A549 (cell line): ENCODE measurements at regions not wholly inside any gene's neighbourhood (a gene's known extent, or its start where the extent isn't known, plus 50 kb on each side); places are given as distances from the start of the nearest gene placed in this dataset.
A peak's percentile ranks its signal among the peaks of the same experiment; 100 is the strongest.
"Not testable (repeated sequence)": the region's sequence is repeated elsewhere in the genome, so short reads cannot be mapped to it uniquely, and the experiment has no call there.

ENCODE experiments used
- ATAC-seq, 2 experiments: fragments of 200-7000 bp in 1 of 2; fragments of >200 bp in 1 of 2; cut with Nextera tagmentation in 1 of 2; cut with Tn5 transposase in 1 of 2; 3 replicates each; pipeline versions ENCODE4 v1.8.0 to v1.9.1; 2018 to 2020; ENCODE audit warnings: mild to moderate bottlenecking in 1 of 2, moderate library complexity in 1 of 2
- CTCF ChIA-PET: fragments of 300-600 bp; sonication (Branson Sonifier 250); formaldehyde crosslinking; extraction: SDS; loops from one replicate; lab custom pipeline; 2021; ENCODE audit warnings: antibody characterized with exemption, inconsistent platforms; lab: Yijun Ruan, JAX
- POLR2A ChIA-PET: fragments of 350-600 bp; formaldehyde crosslinking; extraction: SDS; loops from one replicate; lab custom pipeline; 2021; ENCODE audit warnings: antibody characterized with exemption, inconsistent platforms; lab: Yijun Ruan, JAX
- DNase-seq, 2 experiments: peaks; one replicate each; pipeline versions ENCODE4 v3.0.0 to v3.0.0-alpha.2; 2011 to 2016; ENCODE audit warnings: low read depth in 1 of 2, low spot score in 1 of 2
- FAIRE-seq: peaks from 2 replicates; lab custom pipeline; 2011; peaks lifted over from hg19 to GRCh38; lab: Jason Lieb, UNC
- H3K27ac ChIP-seq, 2 experiments: fragments of >200 bp; sonication (Bioruptor Twin); formaldehyde crosslinking; 3 replicates each; pipeline ENCODE4 v1.5.1; 2016 to 2017
- H3K4me1 ChIP-seq: fragments of >200 bp; sonication (Bioruptor Twin); formaldehyde crosslinking; 3 replicates; pipeline ENCODE4 v1.6.1; 2016
- H3K4me2 ChIP-seq: fragments of >200 bp; sonication (Bioruptor Twin); formaldehyde crosslinking; 3 replicates; pipeline ENCODE4 v1.6.1; 2016
- H3K4me3 ChIP-seq: fragments of >200 bp; sonication (Bioruptor Twin); formaldehyde crosslinking; 3 replicates; pipeline ENCODE4 v1.5.1; 2016
- H3K9me3 ChIP-seq: fragments of >200 bp; sonication (Bioruptor Twin); formaldehyde crosslinking; 3 replicates; pipeline ENCODE4 v1.6.1; 2016
- CEBPB ChIP-seq, 2 experiments: fragments of >200 bp in 1 of 2; sonication (Bioruptor Twin) in 1 of 2; formaldehyde crosslinking in 1 of 2; IDR thresholded peaks; 2 replicates each; pipeline ENCODE4 v1.6.1; 2012 to 2016
- EHMT2 ChIP-seq: fragments of 200-600 bp; sonication (generic); IDR thresholded peaks from 2 replicates; pipeline ENCODE4 v1.6.1; 2016; ENCODE audit warnings: antibody characterized with exemption, low read depth, mild to moderate bottlenecking, moderate library complexity
- EP300 ChIP-seq, 2 experiments: fragments of >200 bp; sonication (Bioruptor Twin); formaldehyde crosslinking; IDR thresholded peaks; 2 replicates in 1 of 2; 3 replicates in 1 of 2; pipeline ENCODE4 v1.6.1; 2016 to 2017
- FOSB ChIP-seq: fragments of 250-450 bp; sonication (Bioruptor Pico); IDR thresholded peaks from 2 replicates; pipeline ENCODE4 v1.5.0; 2020; ENCODE audit warnings: mild to moderate bottlenecking, moderate library complexity
- FOXS1 ChIP-seq: fragments of 250-450 bp; sonication (Bioruptor Pico); IDR thresholded peaks from 2 replicates; pipeline ENCODE4 v1.5.0; 2020; ENCODE audit warnings: mild to moderate bottlenecking, moderate library complexity
- GATA3 ChIP-seq: IDR thresholded peaks from 2 replicates; pipeline ENCODE4 v1.6.1; 2012; ENCODE audit warnings: borderline replicate concordance
- HOXB5 ChIP-seq: fragments of 250-450 bp; sonication (Bioruptor Pico); IDR thresholded peaks from 2 replicates; pipeline ENCODE4 v1.5.0; 2020; ENCODE audit warnings: mild to moderate bottlenecking, moderate library complexity
- JUN ChIP-seq, 2 experiments: fragments of >200 bp; sonication (Bioruptor Twin); formaldehyde crosslinking; IDR thresholded peaks; 2 replicates in 1 of 2; 3 replicates in 1 of 2; pipeline ENCODE4 v1.6.1; 2016 to 2017
- JUNB ChIP-seq: fragments of >200 bp; sonication (Bioruptor Twin); formaldehyde crosslinking; IDR thresholded peaks from 2 replicates; pipeline ENCODE4 v1.6.1; 2016
- KDM1A ChIP-seq: fragments of 200-600 bp; sonication (generic); IDR thresholded peaks from 2 replicates; pipeline ENCODE4 v1.6.1; 2016; ENCODE audit warnings: low read depth, mild to moderate bottlenecking
- MAFK ChIP-seq: fragments of 450-650 bp; IDR thresholded peaks from 2 replicates; pipeline ENCODE4 v1.6.1; 2014; ENCODE audit not compliant: partially characterized antibody
- MAZ ChIP-seq: fragments of 150-350 bp; IDR thresholded peaks from 2 replicates; pipeline ENCODE4 v1.6.1; 2014; ENCODE audit warnings: antibody characterized with exemption, low read depth, low read length, borderline replicate concordance
- PHF8 ChIP-seq: fragments of 200-600 bp; sonication (generic); IDR thresholded peaks from 2 replicates; pipeline ENCODE4 v1.6.1; 2016; ENCODE audit warnings: low read depth, mild to moderate bottlenecking, antibody characterized with exemption, moderate library complexity, borderline replicate concordance
- POLR2AphosphoS2 ChIP-seq: conservative IDR thresholded peaks from 2 replicates; pipeline ENCODE4 v1.6.1; 2012; ENCODE audit warnings: low read length, improper control_type of control experiment, inconsistent platforms
- RAD21 ChIP-seq, 2 experiments: fragments of >200 bp in 1 of 2; sonication (Bioruptor Twin) in 1 of 2; formaldehyde crosslinking in 1 of 2; IDR thresholded peaks in 1 of 2; conservative IDR thresholded peaks in 1 of 2; 2 replicates in 1 of 2; 3 replicates in 1 of 2; pipeline ENCODE4 v1.6.1; 2012 to 2018; ENCODE audit warnings: inconsistent platforms in 1 of 2
- RCOR1 ChIP-seq: fragments of 150-350 bp; IDR thresholded peaks from 2 replicates; pipeline ENCODE4 v1.6.1; 2014; ENCODE audit warnings: antibody characterized with exemption, low read length, low read depth
- RFX5 ChIP-seq: fragments of 450-650 bp; IDR thresholded peaks from 2 replicates; pipeline ENCODE4 v1.7.1; 2014; ENCODE audit warnings: antibody characterized with exemption, mild to moderate bottlenecking, moderate library complexity
- SMC3 ChIP-seq: fragments of >200 bp; sonication (Bioruptor Twin); formaldehyde crosslinking; IDR thresholded peaks from 3 replicates; pipeline ENCODE4 v1.6.1; 2018; ENCODE audit warnings: inconsistent platforms
- SREBF2 ChIP-seq: fragments of 450-650 bp; IDR thresholded peaks from 2 replicates; pipeline ENCODE4 v1.6.1; 2014; ENCODE audit warnings: mild to moderate bottlenecking, moderate library complexity
- TP53 ChIP-seq: fragments of 250-450 bp; sonication (Bioruptor Pico); IDR thresholded peaks from 2 replicates; pipeline ENCODE4 v1.5.0; 2021; ENCODE audit warnings: mild to moderate bottlenecking, moderate library complexity
- ZC3H11A ChIP-seq: fragments of 450-650 bp; IDR thresholded peaks from 2 replicates; pipeline ENCODE4 v1.6.1; 2014; ENCODE audit warnings: antibody characterized with exemption, mild to moderate bottlenecking
- ZFP36 ChIP-seq: fragments of 450-650 bp; IDR thresholded peaks from 2 replicates; pipeline ENCODE4 v1.6.1; 2014; ENCODE audit warnings: borderline replicate concordance; ENCODE audit not compliant: partially characterized antibody
- WGBS: methylation state at CpG from one replicate; pipeline ENCODE4 v1.1.6; 2017; ENCODE audit errors: missing lambda C conversion rate; 5-methylcytosine and 5-hydroxymethylcytosine counted together
- TF ChIP-seq, protein P1 (sequence below): fragments of 200-600 bp; sonication (generic); IDR thresholded peaks from 2 replicates; pipeline ENCODE4 v1.6.1; 2016; ENCODE audit warnings: antibody characterized with exemption, mild to moderate bottlenecking, moderate library complexity
- TF ChIP-seq, protein P2 (sequence below): fragments of >200 bp; sonication (Bioruptor Twin); formaldehyde crosslinking; IDR thresholded peaks from 3 replicates; pipeline ENCODE4 v1.5.1; 2016
- TF ChIP-seq, protein P3 (sequence below): IDR thresholded peaks from 2 replicates; pipeline ENCODE4 v1.6.1; 2012
- TF ChIP-seq, protein P4 (sequence below): IDR thresholded peaks from 2 replicates; pipeline ENCODE4 v1.6.1; 2012

DNA sequence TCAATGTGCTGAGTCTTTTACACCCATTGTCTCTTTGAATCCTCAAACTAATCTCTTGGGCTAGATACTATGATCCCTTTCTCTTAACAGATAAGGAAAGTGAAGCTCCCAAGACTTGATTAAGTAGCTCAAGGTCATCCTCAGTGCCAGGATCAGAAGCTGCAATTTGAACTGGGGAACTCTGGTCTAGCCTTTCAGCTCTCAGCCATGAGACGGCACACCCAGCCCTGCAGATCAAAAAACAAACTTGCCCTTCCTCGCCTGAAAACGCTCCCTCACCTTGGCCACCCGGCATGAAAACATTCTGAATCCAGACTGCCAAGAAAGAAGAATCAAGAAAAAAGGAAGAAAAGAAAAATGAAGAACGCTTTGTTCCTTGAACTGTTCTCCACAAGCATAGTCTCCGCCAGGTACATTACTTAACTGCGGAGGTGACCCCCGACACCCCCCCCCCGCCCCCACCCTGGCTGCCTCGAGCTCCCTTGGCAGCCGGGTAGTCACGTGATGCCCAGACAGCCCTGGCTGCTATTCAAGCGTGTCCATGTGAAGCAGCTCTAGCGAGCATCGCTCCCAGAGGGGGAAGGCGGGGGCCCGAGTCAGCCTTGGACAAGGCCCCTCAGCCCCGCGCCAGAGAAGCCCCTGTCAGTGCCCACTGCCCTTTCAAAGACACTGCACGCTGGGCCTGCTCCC, 451.2 kb downstream of the MIAT start:
- H3K4me3 ChIP-seq, result no peak overlapping the region
- FAIRE-seq (no peak), DNase-seq (peak in 1 of 2 experiments; percentile 45), ATAC-seq (no peak; a peak in 1 of 6 replicates)
- no peak for TF ChIP-seq JUNB
- TF ChIP-seq, protein P1, sequence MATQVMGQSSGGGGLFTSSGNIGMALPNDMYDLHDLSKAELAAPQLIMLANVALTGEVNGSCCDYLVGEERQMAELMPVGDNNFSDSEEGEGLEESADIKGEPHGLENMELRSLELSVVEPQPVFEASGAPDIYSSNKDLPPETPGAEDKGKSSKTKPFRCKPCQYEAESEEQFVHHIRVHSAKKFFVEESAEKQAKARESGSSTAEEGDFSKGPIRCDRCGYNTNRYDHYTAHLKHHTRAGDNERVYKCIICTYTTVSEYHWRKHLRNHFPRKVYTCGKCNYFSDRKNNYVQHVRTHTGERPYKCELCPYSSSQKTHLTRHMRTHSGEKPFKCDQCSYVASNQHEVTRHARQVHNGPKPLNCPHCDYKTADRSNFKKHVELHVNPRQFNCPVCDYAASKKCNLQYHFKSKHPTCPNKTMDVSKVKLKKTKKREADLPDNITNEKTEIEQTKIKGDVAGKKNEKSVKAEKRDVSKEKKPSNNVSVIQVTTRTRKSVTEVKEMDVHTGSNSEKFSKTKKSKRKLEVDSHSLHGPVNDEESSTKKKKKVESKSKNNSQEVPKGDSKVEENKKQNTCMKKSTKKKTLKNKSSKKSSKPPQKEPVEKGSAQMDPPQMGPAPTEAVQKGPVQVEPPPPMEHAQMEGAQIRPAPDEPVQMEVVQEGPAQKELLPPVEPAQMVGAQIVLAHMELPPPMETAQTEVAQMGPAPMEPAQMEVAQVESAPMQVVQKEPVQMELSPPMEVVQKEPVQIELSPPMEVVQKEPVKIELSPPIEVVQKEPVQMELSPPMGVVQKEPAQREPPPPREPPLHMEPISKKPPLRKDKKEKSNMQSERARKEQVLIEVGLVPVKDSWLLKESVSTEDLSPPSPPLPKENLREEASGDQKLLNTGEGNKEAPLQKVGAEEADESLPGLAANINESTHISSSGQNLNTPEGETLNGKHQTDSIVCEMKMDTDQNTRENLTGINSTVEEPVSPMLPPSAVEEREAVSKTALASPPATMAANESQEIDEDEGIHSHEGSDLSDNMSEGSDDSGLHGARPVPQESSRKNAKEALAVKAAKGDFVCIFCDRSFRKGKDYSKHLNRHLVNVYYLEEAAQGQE, result no peak
- no peak for TF ChIP-seq GATA3
- no peak for TF ChIP-seq PHF8
- TF ChIP-seq HOXB5 (CRISPR knock-in tag), result no peak
- no peak for TF ChIP-seq RCOR1
- TF ChIP-seq RFX5, result no peak
- no peak for TF ChIP-seq ZFP36
- no peak for TF ChIP-seq MAFK
- no peak for TF ChIP-seq SREBF2
- no peak for TF ChIP-seq ZC3H11A
- no peak for TF ChIP-seq FOSB (CRISPR knock-in tag)
- TF ChIP-seq JUN (IDR thresholded peaks at IDR 0.05), result no peak
- TF ChIP-seq KDM1A, result no peak
- TF ChIP-seq TP53 (CRISPR knock-in tag), result no peak
- no peak for TF ChIP-seq EHMT2
- TF ChIP-seq FOXS1 (CRISPR knock-in tag), result no peak
- no peak for TF ChIP-seq POLR2AphosphoS2
- peak overlapping the region; percentile 51 for H3K4me2 ChIP-seq
- H3K27ac ChIP-seq, result peak overlapping the region; percentile 94 to 96
- ChIA-PET CTCF (interaction anchor here (1.0 kb wide), 1 partner anchor 24 kb away, joined by 3 read pairs; no protein-coding TSS in a partner anchor), POLR2A (interaction anchor here (0.5 to 1.0 kb wide), 3 partner anchors 25 to 257 kb away, joined by 3 to 5 read pairs (median 4); no protein-coding TSS in a partner anchor)
- WGBS, result 31% methylated on average over 11 of the region's 20 CpGs
- H3K4me1 ChIP-seq, result peaks cover 73% of the 10 kb centered on the region
- no peaks in the 10 kb centered on the region for H3K9me3 ChIP-seq

DNA sequence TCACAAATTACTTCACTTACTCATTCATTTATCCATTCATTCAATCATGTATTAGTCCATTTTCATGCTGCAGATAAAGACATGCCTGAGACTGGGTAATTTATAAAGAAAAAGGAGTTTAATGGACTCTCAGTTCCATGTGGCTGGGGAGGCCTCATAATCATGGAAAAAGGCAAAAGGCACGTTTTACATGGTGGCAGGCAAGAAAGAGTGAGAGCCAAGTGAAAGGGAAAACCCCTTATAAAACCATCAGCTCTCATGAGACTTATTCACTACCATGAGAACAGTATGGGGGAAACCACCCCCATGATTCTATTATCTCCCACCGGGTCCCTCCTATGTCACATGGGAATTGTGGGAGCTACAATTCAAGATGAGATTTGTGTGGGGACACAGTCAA, 452.0 kb downstream of the MIAT start:
- 92% methylated on average over 2 of the region's 2 CpGs for WGBS
- ATAC-seq, H3K4me2 ChIP-seq, H3K4me3 ChIP-seq, DNase-seq, H3K9me3 ChIP-seq, FAIRE-seq, POLR2A ChIA-PET: not testable (repeated sequence)
- CTCF ChIA-PET, result interaction anchor here (0.9 kb wide), 1 partner anchor 130 kb away, joined by 3 read pairs; no protein-coding TSS in a partner anchor
- Histone ChIP-seq H3K4me1 (peaks cover 80% of the 10 kb centered on the region), H3K27ac (peak overlapping the region; percentile 94 to 96)

GRCh38 chr22:27110665-27111451, 453.5 kb downstream of the MIAT start:
- Histone ChIP-seq H3K27ac (peak overlapping the region; percentile 94 to 96), H3K9me3 (no peaks in the 10 kb centered on the region), H3K4me2 (peak overlapping the region; percentile 57), H3K4me3 (no peak overlapping the region), H3K4me1 (peaks cover 88% of the 10 kb centered on the region)
- ChIA-PET POLR2A (interaction anchor here (1.1 kb wide), 1 partner anchor 438 kb away, joined by 3 read pairs; no protein-coding TSS in a partner anchor), CTCF (interaction anchor here (0.7 to 1.5 kb wide), 6 partner anchors 26 to 432 kb away, joined by 3 to 6 read pairs (median 3); no protein-coding TSS in a partner anchor)
- ATAC-seq (peak; percentile 39 to 71; a peak in 4 of 6 replicates), FAIRE-seq (no peak), DNase-seq (peak; percentile 38 to 78)
- 17% methylated on average over 9 of the region's 12 CpGs for WGBS
- TF ChIP-seq, protein P2, sequence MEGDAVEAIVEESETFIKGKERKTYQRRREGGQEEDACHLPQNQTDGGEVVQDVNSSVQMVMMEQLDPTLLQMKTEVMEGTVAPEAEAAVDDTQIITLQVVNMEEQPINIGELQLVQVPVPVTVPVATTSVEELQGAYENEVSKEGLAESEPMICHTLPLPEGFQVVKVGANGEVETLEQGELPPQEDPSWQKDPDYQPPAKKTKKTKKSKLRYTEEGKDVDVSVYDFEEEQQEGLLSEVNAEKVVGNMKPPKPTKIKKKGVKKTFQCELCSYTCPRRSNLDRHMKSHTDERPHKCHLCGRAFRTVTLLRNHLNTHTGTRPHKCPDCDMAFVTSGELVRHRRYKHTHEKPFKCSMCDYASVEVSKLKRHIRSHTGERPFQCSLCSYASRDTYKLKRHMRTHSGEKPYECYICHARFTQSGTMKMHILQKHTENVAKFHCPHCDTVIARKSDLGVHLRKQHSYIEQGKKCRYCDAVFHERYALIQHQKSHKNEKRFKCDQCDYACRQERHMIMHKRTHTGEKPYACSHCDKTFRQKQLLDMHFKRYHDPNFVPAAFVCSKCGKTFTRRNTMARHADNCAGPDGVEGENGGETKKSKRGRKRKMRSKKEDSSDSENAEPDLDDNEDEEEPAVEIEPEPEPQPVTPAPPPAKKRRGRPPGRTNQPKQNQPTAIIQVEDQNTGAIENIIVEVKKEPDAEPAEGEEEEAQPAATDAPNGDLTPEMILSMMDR, result 0 out of 3 replicates have a peak, but pooled peaks have one; percentile 17
- peak; percentile 91 for TF ChIP-seq GATA3
- TF ChIP-seq SMC3, result peak; percentile 51
- peak in 1 of 2 experiments; percentile 24; a peak in 1 of 4 replicates for TF ChIP-seq CEBPB (IDR thresholded peaks at IDR 0.05)
- TF ChIP-seq RAD21 (conservative IDR thresholded peaks at IDR 0.05 in 1 of 2, IDR thresholded peaks at IDR 0.05 in 1 of 2), result peak; percentile 54 to 58
- TF ChIP-seq EP300 (IDR thresholded peaks at IDR 0.05), result peak; percentile 73 to 84; a peak in 3 of 5 replicates
- no peak for TF ChIP-seq MAZ
- TF ChIP-seq, protein P3, sequence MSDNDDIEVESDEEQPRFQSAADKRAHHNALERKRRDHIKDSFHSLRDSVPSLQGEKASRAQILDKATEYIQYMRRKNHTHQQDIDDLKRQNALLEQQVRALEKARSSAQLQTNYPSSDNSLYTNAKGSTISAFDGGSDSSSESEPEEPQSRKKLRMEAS, result peak; percentile 56; the same call in 1 of the 2 replicates
- TF ChIP-seq, protein P4, sequence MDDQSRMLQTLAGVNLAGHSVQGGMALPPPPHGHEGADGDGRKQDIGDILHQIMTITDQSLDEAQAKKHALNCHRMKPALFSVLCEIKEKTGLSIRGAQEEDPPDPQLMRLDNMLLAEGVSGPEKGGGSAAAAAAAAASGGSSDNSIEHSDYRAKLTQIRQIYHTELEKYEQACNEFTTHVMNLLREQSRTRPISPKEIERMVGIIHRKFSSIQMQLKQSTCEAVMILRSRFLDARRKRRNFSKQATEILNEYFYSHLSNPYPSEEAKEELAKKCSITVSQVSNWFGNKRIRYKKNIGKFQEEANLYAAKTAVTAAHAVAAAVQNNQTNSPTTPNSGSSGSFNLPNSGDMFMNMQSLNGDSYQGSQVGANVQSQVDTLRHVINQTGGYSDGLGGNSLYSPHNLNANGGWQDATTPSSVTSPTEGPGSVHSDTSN, result peak; percentile 76
